ENCODE measurements at regions not wholly inside any gene's neighbourhood (a gene's known extent, or its start where the extent isn't known, plus 50 kb on each side); places are given as distances from the start of the nearest gene placed in this dataset.

GRCh38 chr5:123914333-123914732 lies 402.4 kb downstream of the CSNK1G3 start:
- TF ChIP-seq, protein P1, sequence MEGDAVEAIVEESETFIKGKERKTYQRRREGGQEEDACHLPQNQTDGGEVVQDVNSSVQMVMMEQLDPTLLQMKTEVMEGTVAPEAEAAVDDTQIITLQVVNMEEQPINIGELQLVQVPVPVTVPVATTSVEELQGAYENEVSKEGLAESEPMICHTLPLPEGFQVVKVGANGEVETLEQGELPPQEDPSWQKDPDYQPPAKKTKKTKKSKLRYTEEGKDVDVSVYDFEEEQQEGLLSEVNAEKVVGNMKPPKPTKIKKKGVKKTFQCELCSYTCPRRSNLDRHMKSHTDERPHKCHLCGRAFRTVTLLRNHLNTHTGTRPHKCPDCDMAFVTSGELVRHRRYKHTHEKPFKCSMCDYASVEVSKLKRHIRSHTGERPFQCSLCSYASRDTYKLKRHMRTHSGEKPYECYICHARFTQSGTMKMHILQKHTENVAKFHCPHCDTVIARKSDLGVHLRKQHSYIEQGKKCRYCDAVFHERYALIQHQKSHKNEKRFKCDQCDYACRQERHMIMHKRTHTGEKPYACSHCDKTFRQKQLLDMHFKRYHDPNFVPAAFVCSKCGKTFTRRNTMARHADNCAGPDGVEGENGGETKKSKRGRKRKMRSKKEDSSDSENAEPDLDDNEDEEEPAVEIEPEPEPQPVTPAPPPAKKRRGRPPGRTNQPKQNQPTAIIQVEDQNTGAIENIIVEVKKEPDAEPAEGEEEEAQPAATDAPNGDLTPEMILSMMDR (optimal IDR thresholded peaks at IDR 0.05 in 1 of 3, IDR thresholded peaks at IDR 0.05 in 1 of 3, conservative IDR thresholded peaks at IDR 0.05 in 1 of 3; ENCODE audit: extremely low read depth in 1 of 3, insufficient read depth in 2 of 3, low read length in 3 of 3) = no peak
- no peak for TF ChIP-seq EZH2 (IDR thresholded peaks at IDR 0.05; ENCODE audit: low read length)

Data from keratinocyte (primary cell).